SK-N-SH treated with all-trans-retinoic acid at 6 μM for 48 hours (cell line): ENCODE measurements at regions not wholly inside any gene's neighbourhood (a gene's known extent, or its start where the extent isn't known, plus 50 kb on each side); places are given as distances from the start of the nearest gene placed in this dataset.
"Not testable (repeated sequence)": the region's sequence is repeated elsewhere in the genome, so short reads cannot be mapped to it uniquely, and the experiment has no call there.

Experiments
- ATAC-seq: fragments of 200-7000 bp; cut with Tn5 transposase; 3 replicates; pipeline ENCODE4 v1.9.1; 2020; ENCODE audit warnings: mild to moderate bottlenecking, moderate library complexity
- ARNTL ChIP-seq: fragments of 450-650 bp; formaldehyde crosslinking; IDR thresholded peaks from 2 replicates; pipeline ENCODE4 v1.5.0; 2020; ENCODE audit warnings: low read depth, mild to moderate bottlenecking, moderate library complexity, borderline replicate concordance
- CSDC2 ChIP-seq: fragments of 250-450 bp; sonication (Bioruptor Pico); IDR thresholded peaks from 2 replicates; pipeline ENCODE4 v1.5.0; 2020; ENCODE audit warnings: mild to moderate bottlenecking, moderate library complexity
- CSRNP3 ChIP-seq: fragments of 250-450 bp; sonication (Bioruptor Pico); IDR thresholded peaks from 2 replicates; pipeline ENCODE4 v1.5.1; 2021; ENCODE audit warnings: mild to moderate bottlenecking, moderate library complexity
- PATZ1 ChIP-seq: fragments of 250-450 bp; sonication (Bioruptor Pico); IDR thresholded peaks from 2 replicates; pipeline ENCODE4 v1.8.0; 2020; ENCODE audit warnings: mild to moderate bottlenecking, moderate library complexity, borderline replicate concordance
- PPARA ChIP-seq: fragments of 250-450 bp; sonication (Bioruptor Pico); IDR thresholded peaks from 2 replicates; pipeline ENCODE4 v1.5.0; 2020; ENCODE audit warnings: mild to moderate bottlenecking, borderline replicate concordance
- SNAI2 ChIP-seq: fragments of 250-450 bp; sonication (Bioruptor Pico); IDR thresholded peaks from 2 replicates; pipeline ENCODE4 v1.5.0; 2020; ENCODE audit warnings: mild to moderate bottlenecking, moderate library complexity
- TCF4 ChIP-seq: fragments of 250-450 bp; sonication (Bioruptor Pico); IDR thresholded peaks from 2 replicates; pipeline ENCODE4 v1.8.0; 2021; ENCODE audit warnings: mild to moderate bottlenecking, moderate library complexity, borderline replicate concordance
- TOX ChIP-seq: fragments of 250-450 bp; sonication (Bioruptor Pico); IDR thresholded peaks from 2 replicates; pipeline ENCODE4 v1.8.0; 2021; ENCODE audit warnings: mild to moderate bottlenecking, moderate library complexity, borderline replicate concordance
- ZC3H10 ChIP-seq: fragments of 250-450 bp; sonication (Bioruptor Pico); IDR thresholded peaks from 2 replicates; pipeline ENCODE4 v1.5.1; 2021; ENCODE audit warnings: mild to moderate bottlenecking, moderate library complexity
- ZFP30 ChIP-seq: fragments of 450-650 bp; formaldehyde crosslinking; IDR thresholded peaks from 2 replicates; pipeline ENCODE4 v1.5.0; 2022; ENCODE audit warnings: mild to moderate bottlenecking, moderate library complexity
- ZNF565 ChIP-seq: fragments of 450-650 bp; formaldehyde crosslinking; conservative IDR thresholded peaks from 2 replicates; pipeline ENCODE4 v1.5.0; 2020; ENCODE audit warnings: low read depth, mild to moderate bottlenecking, moderate library complexity
- ZNF70 ChIP-seq: fragments of 450-650 bp; formaldehyde crosslinking; IDR thresholded peaks from 2 replicates; pipeline ENCODE4 v1.5.0; 2020; ENCODE audit warnings: mild to moderate bottlenecking, moderate library complexity
- ZNF8 ChIP-seq: fragments of 450-650 bp; formaldehyde crosslinking; IDR thresholded peaks from 2 replicates; pipeline ENCODE4 v1.5.0; 2020; ENCODE audit warnings: mild to moderate bottlenecking, moderate library complexity
- TF ChIP-seq, protein P1 (sequence below): fragments of 250-450 bp; sonication (Bioruptor Pico); IDR thresholded peaks from 2 replicates; pipeline ENCODE4 v1.8.0; 2021; ENCODE audit warnings: low read depth, mild to moderate bottlenecking, moderate library complexity, borderline replicate concordance

GRCh38 chr2:13858626-13859025, 773.9 kb upstream of the LRATD1 start:
- ATAC-seq: no peak
- TF ChIP-seq ZC3H10 (CRISPR knock-in tag): no peak
- TF ChIP-seq, protein P1, sequence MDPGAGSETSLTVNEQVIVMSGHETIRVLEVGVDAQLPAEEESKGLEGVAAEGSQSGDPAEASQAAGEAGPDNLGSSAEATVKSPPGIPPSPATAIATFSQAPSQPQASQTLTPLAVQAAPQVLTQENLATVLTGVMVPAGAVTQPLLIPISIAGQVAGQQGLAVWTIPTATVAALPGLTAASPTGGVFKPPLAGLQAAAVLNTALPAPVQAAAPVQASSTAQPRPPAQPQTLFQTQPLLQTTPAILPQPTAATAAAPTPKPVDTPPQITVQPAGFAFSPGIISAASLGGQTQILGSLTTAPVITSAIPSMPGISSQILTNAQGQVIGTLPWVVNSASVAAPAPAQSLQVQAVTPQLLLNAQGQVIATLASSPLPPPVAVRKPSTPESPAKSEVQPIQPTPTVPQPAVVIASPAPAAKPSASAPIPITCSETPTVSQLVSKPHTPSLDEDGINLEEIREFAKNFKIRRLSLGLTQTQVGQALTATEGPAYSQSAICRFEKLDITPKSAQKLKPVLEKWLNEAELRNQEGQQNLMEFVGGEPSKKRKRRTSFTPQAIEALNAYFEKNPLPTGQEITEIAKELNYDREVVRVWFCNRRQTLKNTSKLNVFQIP: no peak

- not testable (repeated sequence) for ATAC-seq
These were observed 764.2 kb upstream of the LRATD1 start for GRCh38 chr2:13868275-13868674.

DNA sequence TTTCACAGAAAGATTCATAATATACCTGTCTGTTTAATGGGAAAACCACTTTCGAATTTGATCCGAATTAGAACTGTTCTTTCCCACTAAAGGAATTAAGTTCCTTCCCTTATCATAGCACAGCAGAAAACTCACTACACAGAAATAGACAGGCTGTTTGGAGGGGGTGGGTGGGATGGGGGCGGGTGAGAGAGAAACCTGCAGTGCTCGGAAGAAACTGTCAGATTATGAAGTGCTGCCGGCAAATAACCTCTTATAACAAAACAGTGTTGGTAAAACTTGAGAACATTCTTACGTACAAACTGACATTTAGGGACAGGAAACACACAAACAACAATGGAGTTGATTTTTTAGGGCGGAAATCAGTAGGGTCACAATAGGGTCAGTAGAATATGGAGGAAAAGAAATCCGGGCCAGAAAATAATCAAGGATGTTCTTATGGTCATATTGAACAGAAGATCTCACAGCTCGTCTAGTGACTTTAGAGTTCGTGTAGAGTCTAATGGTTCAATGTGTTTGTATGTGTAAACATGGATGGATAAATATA, 756.0 kb upstream of the LRATD1 start:
- TF ChIP-seq CSDC2 (CRISPR knock-in tag) (no peak), PPARA (no peak), ZNF565 (CRISPR knock-in tag) (no peak)
- no peak for ATAC-seq

- no peak for ATAC-seq
- TF ChIP-seq TOX: no peak
- no peak for TF ChIP-seq PATZ1 (CRISPR knock-in tag)
- TF ChIP-seq ZNF70 (CRISPR knock-in tag): no peak
- TF ChIP-seq, all 23 proteins: peak for 0
These were observed 754.9 kb upstream of the LRATD1 start for GRCh38 chr2:13877571-13877970.

DNA sequence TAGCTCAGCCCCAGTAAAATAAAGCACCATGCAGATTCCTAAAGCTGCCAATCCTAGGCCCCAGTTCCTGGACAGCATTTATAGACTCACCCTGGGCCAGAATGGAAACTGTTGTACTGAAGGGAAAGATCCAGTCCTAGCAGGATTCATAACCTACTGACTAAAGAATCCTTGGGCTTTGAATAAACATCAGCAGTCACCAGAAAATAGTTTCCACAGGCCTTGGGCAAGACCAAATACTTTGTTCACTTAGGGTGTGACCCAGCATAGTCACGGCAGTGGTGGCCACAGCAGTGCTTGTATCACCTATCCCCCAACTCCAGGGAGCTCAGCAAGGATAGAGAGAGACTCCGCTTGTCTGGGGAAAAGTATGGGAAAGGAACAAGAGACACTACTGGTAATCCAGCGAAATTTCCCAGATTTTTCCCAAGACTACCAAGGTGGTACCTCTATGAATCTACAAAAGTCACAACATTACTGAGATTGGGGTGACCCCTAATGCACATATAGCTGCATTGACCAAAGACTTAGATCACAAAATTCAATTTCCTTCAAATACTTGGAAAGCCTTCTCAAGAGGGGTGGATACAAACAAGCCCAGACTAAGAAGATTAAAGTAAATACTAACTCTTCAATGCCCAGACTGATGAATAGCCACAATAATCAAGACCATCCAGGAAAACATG, 748.1 kb upstream of the LRATD1 start:
- TF ChIP-seq ZNF70 (CRISPR knock-in tag) (no peak), TCF4 (CRISPR knock-in tag) (no peak), PPARA (no peak), CSRNP3 (CRISPR knock-in tag) (no peak)
- TF ChIP-seq, all 23 proteins: peak for 0
- ATAC-seq: no peak

DNA sequence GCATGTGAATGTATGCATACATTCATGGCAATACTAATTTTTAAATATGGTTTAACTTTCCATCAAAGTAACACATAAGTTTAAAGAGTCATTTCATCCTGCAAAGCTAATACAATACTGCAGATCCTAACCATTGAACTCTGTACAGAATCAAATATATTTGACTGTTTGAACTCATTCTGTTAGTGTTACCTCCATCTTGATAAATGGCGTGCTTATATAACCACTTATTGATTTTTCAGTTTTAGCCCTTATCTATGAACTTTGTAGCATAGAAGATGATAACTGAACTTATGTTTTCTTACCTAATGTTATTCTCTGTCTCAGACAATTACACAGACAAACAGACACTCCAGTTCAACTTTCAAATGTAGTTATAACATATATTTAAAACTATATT, 731.0 kb upstream of the LRATD1 start:
- TF ChIP-seq CSDC2 (CRISPR knock-in tag) (no peak), ZNF8 (no peak), ZC3H10 (CRISPR knock-in tag) (no peak), SNAI2 (no peak), PPARA (no peak), PATZ1 (CRISPR knock-in tag) (no peak), ARNTL (no peak), ZFP30 (CRISPR knock-in tag) (no peak)
- no peak for ATAC-seq

GRCh38 chr2:13905831-13906230, 726.7 kb upstream of the LRATD1 start:
- TF ChIP-seq, protein P1: no peak
- no peak for ATAC-seq
